Fibroblast of lung (primary cell): ENCODE measurements at regions not wholly inside any gene's neighbourhood (a gene's known extent, or its start where the extent isn't known, plus 50 kb on each side); places are given as distances from the start of the nearest gene placed in this dataset.

ENCODE experiments used
- DNase-seq, 2 donors: peaks; one replicate each; pipeline versions ENCODE4 v3.0.0 to v3.0.0-alpha.2; 2010; ENCODE audit warnings: low read depth in 2 of 2
- H2AFZ ChIP-seq: 2 replicates; pipeline ENCODE4 v1.5.1; 2012; ENCODE audit warnings: low read length, control low read depth, inconsistent platforms
- H3K27ac ChIP-seq: 2 replicates; pipeline ENCODE4 v1.5.1; 2011; ENCODE audit warnings: low read length, control low read depth; ENCODE audit not compliant: insufficient read depth
- H3K27me3 ChIP-seq: 2 replicates; pipeline ENCODE4 v1.5.1; 2011; ENCODE audit warnings: mild to moderate bottlenecking, low read length; ENCODE audit not compliant: control insufficient read depth, insufficient read depth
- H3K36me3 ChIP-seq: 2 replicates; pipeline ENCODE4 v1.5.1; 2011; ENCODE audit warnings: low read length; ENCODE audit not compliant: control insufficient read depth, insufficient read depth
- H3K4me1 ChIP-seq: 2 replicates; pipeline ENCODE4 v1.5.1; 2011; ENCODE audit warnings: low read length; ENCODE audit not compliant: control insufficient read depth, insufficient read depth; ENCODE audit errors: extremely low read depth
- H3K4me2 ChIP-seq: 2 replicates; pipeline ENCODE4 v1.5.1; 2011; ENCODE audit warnings: low read length, control low read depth; ENCODE audit not compliant: insufficient read depth; ENCODE audit errors: extremely low read depth
- H3K4me3 ChIP-seq, 4 experiments: fragments of 200-600 bp in 1 of 4; sonication (generic) in 1 of 4; replicated peaks in 1 of 4; 2 replicates each; pipeline ENCODE4 v1.5.1; 2011 to 2016; ENCODE audit warnings: low read length in 4 of 4, low read depth in 3 of 4, mild to moderate bottlenecking in 3 of 4, control low read depth in 2 of 4, inconsistent platforms in 1 of 4, mixed read lengths in 1 of 4; ENCODE audit not compliant: insufficient read depth in 1 of 4; ENCODE audit errors: control extremely low read depth in 1 of 4
- H3K79me2 ChIP-seq: 2 replicates; pipeline ENCODE4 v1.5.1; 2012; ENCODE audit warnings: mild to moderate bottlenecking, low read length, inconsistent platforms; ENCODE audit not compliant: control insufficient read depth, insufficient read depth
- H3K9ac ChIP-seq: 2 replicates; pipeline ENCODE4 v1.5.1; 2011; ENCODE audit warnings: mild to moderate bottlenecking, low read length, control low read depth; ENCODE audit not compliant: insufficient read depth
- H3K9me3 ChIP-seq: 2 replicates; pipeline ENCODE4 v1.5.1; 2012; ENCODE audit warnings: low read depth, low read length; ENCODE audit not compliant: control insufficient read depth, insufficient read depth
- H4K20me1 ChIP-seq: 2 replicates; pipeline ENCODE4 v1.5.1; 2011; ENCODE audit warnings: low read length; ENCODE audit not compliant: control insufficient read depth, insufficient read depth; ENCODE audit errors: extremely low read depth
- EZH2 ChIP-seq: IDR thresholded peaks from 2 replicates; pipeline ENCODE4 v1.5.1; 2012; ENCODE audit warnings: low read length, control low read depth, mild to moderate bottlenecking; ENCODE audit errors: missing control alignments
- TF ChIP-seq, protein P1 (sequence below), 2 donors: IDR thresholded peaks in 1 of 2; conservative IDR thresholded peaks in 1 of 2; 1 replicate in 1 of 2; 2 replicates in 1 of 2; pipeline ENCODE4 v1.5.1; 2011 to 2012; ENCODE audit warnings: low read length in 2 of 2, control low read depth in 1 of 2, inconsistent platforms in 1 of 2, low read depth in 1 of 2, mild to moderate bottlenecking in 1 of 2

- no peaks in the 10 kb centered on the region for H3K27me3 ChIP-seq
- TF ChIP-seq, protein P1, sequence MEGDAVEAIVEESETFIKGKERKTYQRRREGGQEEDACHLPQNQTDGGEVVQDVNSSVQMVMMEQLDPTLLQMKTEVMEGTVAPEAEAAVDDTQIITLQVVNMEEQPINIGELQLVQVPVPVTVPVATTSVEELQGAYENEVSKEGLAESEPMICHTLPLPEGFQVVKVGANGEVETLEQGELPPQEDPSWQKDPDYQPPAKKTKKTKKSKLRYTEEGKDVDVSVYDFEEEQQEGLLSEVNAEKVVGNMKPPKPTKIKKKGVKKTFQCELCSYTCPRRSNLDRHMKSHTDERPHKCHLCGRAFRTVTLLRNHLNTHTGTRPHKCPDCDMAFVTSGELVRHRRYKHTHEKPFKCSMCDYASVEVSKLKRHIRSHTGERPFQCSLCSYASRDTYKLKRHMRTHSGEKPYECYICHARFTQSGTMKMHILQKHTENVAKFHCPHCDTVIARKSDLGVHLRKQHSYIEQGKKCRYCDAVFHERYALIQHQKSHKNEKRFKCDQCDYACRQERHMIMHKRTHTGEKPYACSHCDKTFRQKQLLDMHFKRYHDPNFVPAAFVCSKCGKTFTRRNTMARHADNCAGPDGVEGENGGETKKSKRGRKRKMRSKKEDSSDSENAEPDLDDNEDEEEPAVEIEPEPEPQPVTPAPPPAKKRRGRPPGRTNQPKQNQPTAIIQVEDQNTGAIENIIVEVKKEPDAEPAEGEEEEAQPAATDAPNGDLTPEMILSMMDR (conservative IDR thresholded peaks at IDR 0.05 in 1 of 2, IDR thresholded peaks at IDR 0.05 in 1 of 2; ENCODE audit: low read depth in 1 of 2, low read length in 2 of 2) = no peak
- no peak for TF ChIP-seq EZH2
- H3K4me3 ChIP-seq = no peak overlapping the region
- no peak overlapping the region for H2AFZ ChIP-seq
- no peaks in the 10 kb centered on the region for H3K4me1 ChIP-seq
- no peak overlapping the region for H3K27ac ChIP-seq
- no peak for DNase-seq
- H3K79me2 ChIP-seq = no peaks in the 10 kb centered on the region
- H3K36me3 ChIP-seq = no peaks in the 10 kb centered on the region
- no peak overlapping the region for H3K9ac ChIP-seq
- no peak overlapping the region for H3K4me2 ChIP-seq
- no peaks in the 10 kb centered on the region for H4K20me1 ChIP-seq
- H3K9me3 ChIP-seq = no peaks in the 10 kb centered on the region
Measured at GRCh38 chr9:100852088-100852487, 176.4 kb upstream of the PLPPR1 start.

- Histone ChIP-seq H3K36me3 (no peaks in the 10 kb centered on the region), H3K9me3 (no peaks in the 10 kb centered on the region), H3K27me3 (no peaks in the 10 kb centered on the region), H2AFZ (no peak overlapping the region), H3K9ac (no peak overlapping the region), H4K20me1 (no peaks in the 10 kb centered on the region), H3K4me2 (no peak overlapping the region), H3K79me2 (no peaks in the 10 kb centered on the region), H3K4me3 (no peak overlapping the region), H3K27ac (no peak overlapping the region), H3K4me1 (no peaks in the 10 kb centered on the region)
- DNase-seq = no peak
- TF ChIP-seq, protein P1 (conservative IDR thresholded peaks at IDR 0.05 in 1 of 2, IDR thresholded peaks at IDR 0.05 in 1 of 2; ENCODE audit: low read depth in 1 of 2, low read length in 2 of 2) = no peak
- TF ChIP-seq EZH2 = no peak
Measured at GRCh38 chr9:100856238-100856637, 172.3 kb upstream of the PLPPR1 start.

- Histone ChIP-seq H3K36me3 (no peaks in the 10 kb centered on the region), H2AFZ (no peak overlapping the region), H3K4me3 (no peak overlapping the region), H4K20me1 (no peaks in the 10 kb centered on the region), H3K4me2 (no peak overlapping the region), H3K9ac (no peak overlapping the region), H3K9me3 (no peaks in the 10 kb centered on the region), H3K79me2 (no peaks in the 10 kb centered on the region), H3K27me3 (no peaks in the 10 kb centered on the region), H3K4me1 (no peaks in the 10 kb centered on the region), H3K27ac (no peak overlapping the region)
- DNase-seq = no peak
- no peak for TF ChIP-seq EZH2
- TF ChIP-seq, protein P1 (conservative IDR thresholded peaks at IDR 0.05 in 1 of 2, IDR thresholded peaks at IDR 0.05 in 1 of 2; ENCODE audit: low read depth in 1 of 2, low read length in 2 of 2) = no peak
Measured at GRCh38 chr9:100865111-100865510, 163.4 kb upstream of the PLPPR1 start.
